ENCODE measurements at regions not wholly inside any gene's neighbourhood (a gene's known extent, or its start where the extent isn't known, plus 50 kb on each side); places are given as distances from the start of the nearest gene placed in this dataset.

DNA sequence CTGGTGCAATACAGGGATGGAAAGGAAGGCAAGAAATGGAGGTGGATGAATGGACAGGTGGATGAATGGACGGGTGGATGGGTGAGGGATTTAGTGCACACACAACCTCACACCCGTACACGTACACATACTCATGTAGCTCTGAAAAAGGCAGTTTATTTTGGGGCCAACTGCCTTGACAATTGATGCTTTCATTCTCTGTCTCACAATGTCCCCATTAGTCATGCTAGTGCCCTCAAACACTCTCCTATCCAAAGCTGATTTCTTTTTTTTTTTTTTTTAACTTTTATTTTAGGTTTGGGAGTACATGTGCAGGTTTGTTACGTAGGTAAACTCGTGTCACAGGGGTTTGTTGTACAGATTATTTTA, 495.0 kb downstream of the DMAC1 start (continued):
- TF ChIP-seq SALL2 (tag by site-specific recombination; IDR thresholded peaks at IDR 0.05; ENCODE audit: borderline replicate concordance) (no peak), ZNF10 (tag by site-specific recombination; IDR thresholded peaks at IDR 0.05) (no peak), ZNF830 (tag by site-specific recombination; IDR thresholded peaks at IDR 0.05; ENCODE audit: low read depth) (no peak), ZNF404 (tag by site-specific recombination; IDR thresholded peaks at IDR 0.05) (no peak), ZNF837 (tag by site-specific recombination; IDR thresholded peaks at IDR 0.05) (no peak), SCRT1 (tag by site-specific recombination; IDR thresholded peaks at IDR 0.05; ENCODE audit: borderline replicate concordance) (no peak), ZBTB1 (tag by site-specific recombination; IDR thresholded peaks at IDR 0.05) (no peak)
- TF ChIP-seq, protein P1, sequence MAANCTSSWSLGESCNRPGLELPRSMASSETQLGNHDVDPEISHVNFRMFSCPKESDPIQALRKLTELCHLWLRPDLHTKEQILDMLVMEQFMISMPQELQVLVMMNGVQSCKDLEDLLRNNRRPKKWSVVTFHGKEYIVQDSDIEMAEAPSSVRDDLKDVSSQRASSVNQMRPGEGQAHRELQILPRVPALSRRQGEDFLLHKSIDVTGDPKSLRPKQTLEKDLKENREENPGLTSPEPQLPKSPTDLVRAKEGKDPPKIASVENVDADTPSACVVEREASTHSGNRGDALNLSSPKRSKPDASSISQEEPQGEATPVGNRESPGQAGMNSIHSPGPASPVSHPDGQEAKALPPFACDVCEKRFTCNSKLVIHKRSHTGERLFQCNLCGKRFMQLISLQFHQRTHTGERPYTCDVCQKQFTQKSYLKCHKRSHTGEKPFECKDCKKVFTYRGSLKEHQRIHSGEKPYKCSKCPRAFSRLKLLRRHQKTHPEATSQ (tag by site-specific recombination; IDR thresholded peaks at IDR 0.05) = no peak

DNA sequence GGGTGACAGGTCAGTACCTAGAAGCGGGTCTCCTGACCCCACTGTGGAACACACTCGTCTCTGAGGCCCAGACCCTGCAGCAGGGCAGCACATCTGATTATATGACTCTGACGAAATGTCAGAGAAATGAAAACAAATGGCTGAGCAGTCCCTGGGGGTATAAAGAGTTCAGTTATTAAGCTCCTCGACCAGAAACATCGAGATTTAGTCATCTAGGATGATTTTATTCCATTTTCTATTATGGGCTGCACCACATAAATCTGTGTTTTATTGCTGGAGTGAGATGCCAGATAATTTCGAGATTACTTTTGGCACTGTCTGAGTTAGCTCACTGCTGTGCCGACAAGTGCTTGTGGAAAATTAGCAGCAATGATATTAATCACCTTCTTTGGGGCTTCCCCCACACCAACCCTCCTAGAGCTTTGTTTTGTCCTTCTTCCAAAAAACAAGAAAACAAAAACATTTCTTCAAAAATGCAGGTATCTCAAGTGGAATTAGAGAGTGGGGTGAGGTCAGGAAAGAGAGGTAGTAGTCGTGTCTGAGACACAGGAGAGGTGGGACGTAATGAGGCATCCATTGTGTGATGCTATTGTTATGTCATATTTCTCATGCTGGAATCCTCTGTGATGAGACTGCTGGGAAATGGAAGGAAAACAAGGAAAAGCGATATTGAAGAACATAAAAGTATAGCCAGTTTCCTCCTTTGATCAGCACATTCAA, 495.5 kb downstream of the DMAC1 start:
- no peaks in the 10 kb centered on the region for H3K36me3 ChIP-seq (ENCODE audit: control insufficient read depth in 2 of 2, insufficient read depth in 1 of 2, low read length in 2 of 2)
- no peaks in the 10 kb centered on the region for H3K9me3 ChIP-seq (ENCODE audit: control insufficient read depth, insufficient read depth, low read depth, low read length)
- H3K27ac ChIP-seq (ENCODE audit: extremely low read depth, low read depth, low read length) = no peak overlapping the region
- no peak overlapping the region for H3K4me3 ChIP-seq (ENCODE audit: low read depth, low read length)
- H3K4me1 ChIP-seq (ENCODE audit: control insufficient read depth, insufficient read depth, low read length) = no peaks in the 10 kb centered on the region
- ChIA-PET CTCF (interaction anchor here (0.6 to 0.7 kb wide), 2 partner anchors 235 to 1447 kb away, joined by 3 to 4 read pairs; no protein-coding TSS in a partner anchor), POLR2A (no interaction called here)
- TF ChIP-seq SCRT1 (tag by site-specific recombination; IDR thresholded peaks at IDR 0.05; ENCODE audit: borderline replicate concordance) = no peak
- no peak for TF ChIP-seq ZNF585B (tag by site-specific recombination; IDR thresholded peaks at IDR 0.05)
- no peak for TF ChIP-seq EGR2 (tag by site-specific recombination; IDR thresholded peaks at IDR 0.05; ENCODE audit: low read depth)
- TF ChIP-seq ZNF830 (tag by site-specific recombination; IDR thresholded peaks at IDR 0.05; ENCODE audit: low read depth) = no peak
- no peak for TF ChIP-seq ZNF654 (tag by site-specific recombination; IDR thresholded peaks at IDR 0.05; ENCODE audit: low read depth)
- no peak for TF ChIP-seq ZBTB8A (tag by site-specific recombination; IDR thresholded peaks at IDR 0.05)
- no peak for TF ChIP-seq ZNF274 (IDR thresholded peaks at IDR 0.05; ENCODE audit: low read length)
- no peak for TF ChIP-seq ZNF274 (tag by site-specific recombination; IDR thresholded peaks at IDR 0.05; ENCODE audit: borderline replicate concordance)
- TF ChIP-seq, protein P2, sequence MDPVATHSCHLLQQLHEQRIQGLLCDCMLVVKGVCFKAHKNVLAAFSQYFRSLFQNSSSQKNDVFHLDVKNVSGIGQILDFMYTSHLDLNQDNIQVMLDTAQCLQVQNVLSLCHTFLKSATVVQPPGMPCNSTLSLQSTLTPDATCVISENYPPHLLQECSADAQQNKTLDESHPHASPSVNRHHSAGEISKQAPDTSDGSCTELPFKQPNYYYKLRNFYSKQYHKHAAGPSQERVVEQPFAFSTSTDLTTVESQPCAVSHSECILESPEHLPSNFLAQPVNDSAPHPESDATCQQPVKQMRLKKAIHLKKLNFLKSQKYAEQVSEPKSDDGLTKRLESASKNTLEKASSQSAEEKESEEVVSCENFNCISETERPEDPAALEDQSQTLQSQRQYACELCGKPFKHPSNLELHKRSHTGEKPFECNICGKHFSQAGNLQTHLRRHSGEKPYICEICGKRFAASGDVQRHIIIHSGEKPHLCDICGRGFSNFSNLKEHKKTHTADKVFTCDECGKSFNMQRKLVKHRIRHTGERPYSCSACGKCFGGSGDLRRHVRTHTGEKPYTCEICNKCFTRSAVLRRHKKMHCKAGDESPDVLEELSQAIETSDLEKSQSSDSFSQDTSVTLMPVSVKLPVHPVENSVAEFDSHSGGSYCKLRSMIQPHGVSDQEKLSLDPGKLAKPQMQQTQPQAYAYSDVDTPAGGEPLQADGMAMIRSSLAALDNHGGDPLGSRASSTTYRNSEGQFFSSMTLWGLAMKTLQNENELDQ (tag by site-specific recombination; IDR thresholded peaks at IDR 0.05; ENCODE audit: low read depth) = no peak
- no peak for TF ChIP-seq ZNF10 (tag by site-specific recombination; IDR thresholded peaks at IDR 0.05)
- TF ChIP-seq ZNF626 (tag by site-specific recombination; IDR thresholded peaks at IDR 0.05) = no peak
- TF ChIP-seq WT1 (tag by site-specific recombination; IDR thresholded peaks at IDR 0.05) = no peak
- TF ChIP-seq ZNF785 (tag by site-specific recombination; IDR thresholded peaks at IDR 0.05) = no peak
- TF ChIP-seq, protein P3, sequence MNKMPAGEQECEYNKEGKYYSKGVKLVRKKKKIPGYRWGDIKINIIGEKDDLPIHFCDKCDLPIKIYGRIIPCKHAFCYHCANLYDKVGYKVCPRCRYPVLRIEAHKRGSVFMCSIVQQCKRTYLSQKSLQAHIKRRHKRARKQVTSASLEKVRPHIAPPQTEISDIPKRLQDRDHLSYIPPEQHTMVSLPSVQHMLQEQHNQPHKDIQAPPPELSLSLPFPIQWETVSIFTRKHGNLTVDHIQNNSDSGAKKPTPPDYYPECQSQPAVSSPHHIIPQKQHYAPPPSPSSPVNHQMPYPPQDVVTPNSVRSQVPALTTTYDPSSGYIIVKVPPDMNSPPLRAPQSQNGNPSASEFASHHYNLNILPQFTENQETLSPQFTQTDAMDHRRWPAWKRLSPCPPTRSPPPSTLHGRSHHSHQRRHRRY (tag by site-specific recombination; IDR thresholded peaks at IDR 0.05) = no peak
- no peak for TF ChIP-seq ZNF292 (tag by site-specific recombination; IDR thresholded peaks at IDR 0.05; ENCODE audit: borderline replicate concordance, low read depth)
- TF ChIP-seq ZNF174 (tag by site-specific recombination; IDR thresholded peaks at IDR 0.05) = no peak
- no peak for TF ChIP-seq ZNF501 (tag by site-specific recombination; IDR thresholded peaks at IDR 0.05)
- TF ChIP-seq, protein P1 (tag by site-specific recombination; IDR thresholded peaks at IDR 0.05) = no peak
- TF ChIP-seq, protein P4, sequence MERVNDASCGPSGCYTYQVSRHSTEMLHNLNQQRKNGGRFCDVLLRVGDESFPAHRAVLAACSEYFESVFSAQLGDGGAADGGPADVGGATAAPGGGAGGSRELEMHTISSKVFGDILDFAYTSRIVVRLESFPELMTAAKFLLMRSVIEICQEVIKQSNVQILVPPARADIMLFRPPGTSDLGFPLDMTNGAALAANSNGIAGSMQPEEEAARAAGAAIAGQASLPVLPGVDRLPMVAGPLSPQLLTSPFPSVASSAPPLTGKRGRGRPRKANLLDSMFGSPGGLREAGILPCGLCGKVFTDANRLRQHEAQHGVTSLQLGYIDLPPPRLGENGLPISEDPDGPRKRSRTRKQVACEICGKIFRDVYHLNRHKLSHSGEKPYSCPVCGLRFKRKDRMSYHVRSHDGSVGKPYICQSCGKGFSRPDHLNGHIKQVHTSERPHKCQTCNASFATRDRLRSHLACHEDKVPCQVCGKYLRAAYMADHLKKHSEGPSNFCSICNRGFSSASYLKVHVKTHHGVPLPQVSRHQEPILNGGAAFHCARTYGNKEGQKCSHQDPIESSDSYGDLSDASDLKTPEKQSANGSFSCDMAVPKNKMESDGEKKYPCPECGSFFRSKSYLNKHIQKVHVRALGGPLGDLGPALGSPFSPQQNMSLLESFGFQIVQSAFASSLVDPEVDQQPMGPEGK (tag by site-specific recombination; IDR thresholded peaks at IDR 0.05) = no peak
- no peak for TF ChIP-seq ZNF670 (tag by site-specific recombination; IDR thresholded peaks at IDR 0.05; ENCODE audit: low read depth)
- TF ChIP-seq ZNF354C (tag by site-specific recombination; IDR thresholded peaks at IDR 0.05; ENCODE audit: borderline replicate concordance, low read depth) = no peak

Measured in HEK293 (cell line).